ENCODE measurements at regions not wholly inside any gene's neighbourhood (a gene's known extent, or its start where the extent isn't known, plus 50 kb on each side); places are given as distances from the start of the nearest gene placed in this dataset.

DNA sequence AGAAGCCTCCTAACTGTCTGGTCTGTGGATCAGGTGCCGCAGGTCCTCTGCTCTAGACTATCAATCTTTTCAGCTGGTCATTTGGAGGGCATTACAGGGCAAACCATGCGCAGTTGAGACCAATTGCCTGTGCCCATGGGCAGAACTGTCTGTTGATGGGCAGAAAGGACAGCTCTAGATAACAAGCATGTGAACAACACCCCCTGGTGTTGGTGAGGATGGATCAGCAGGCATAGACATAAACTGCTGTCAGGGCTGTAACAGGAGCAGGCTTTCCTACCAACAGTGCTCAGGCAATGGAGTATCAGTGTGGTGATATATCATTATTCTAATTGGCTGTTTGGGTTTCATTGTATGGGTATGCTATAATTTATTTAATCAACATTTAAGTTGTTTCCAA lies 104.7 kb upstream of the KL start:
- peak; percentile 26 to 63 for DNase-seq

DNA sequence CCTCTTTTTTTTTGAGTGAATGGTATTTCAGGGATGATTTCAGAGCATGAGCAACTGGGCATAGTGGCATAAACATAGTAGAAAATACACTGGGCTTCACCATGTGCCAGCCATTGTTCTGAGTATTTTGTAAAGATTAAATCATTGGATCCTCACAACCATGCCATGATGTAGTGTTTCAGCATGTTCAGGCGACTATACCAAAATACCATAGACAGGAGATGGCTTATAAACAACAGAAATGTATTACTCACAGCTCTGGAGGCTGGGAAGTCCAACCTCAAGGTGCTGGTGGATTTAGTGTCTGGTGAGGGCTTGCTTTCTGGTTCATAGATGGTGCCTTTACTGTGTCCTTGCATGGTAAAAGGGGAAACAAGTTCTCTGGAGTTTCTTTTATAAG lies 101.5 kb upstream of the KL start:
- DNase-seq = no peak

DNA sequence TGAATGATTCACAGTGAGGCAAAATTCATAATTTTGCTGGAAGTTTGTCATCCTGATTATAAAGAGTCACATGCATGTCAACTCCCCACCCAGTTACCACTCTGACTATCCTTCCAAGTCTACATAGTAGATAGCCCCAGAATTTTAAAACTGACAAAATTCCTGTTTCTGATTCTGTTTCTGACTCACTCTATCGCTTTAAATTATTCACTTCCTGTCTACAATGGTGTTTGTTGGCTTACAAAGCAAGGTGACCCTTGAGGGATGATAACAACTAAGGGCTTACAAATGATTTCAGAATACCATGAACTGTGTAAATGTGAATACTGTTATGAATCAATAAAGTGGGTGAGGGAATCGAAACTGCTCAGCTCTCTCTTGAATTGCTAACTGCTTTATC lies 98.7 kb upstream of the KL start:
- DNase-seq = no peak

DNA sequence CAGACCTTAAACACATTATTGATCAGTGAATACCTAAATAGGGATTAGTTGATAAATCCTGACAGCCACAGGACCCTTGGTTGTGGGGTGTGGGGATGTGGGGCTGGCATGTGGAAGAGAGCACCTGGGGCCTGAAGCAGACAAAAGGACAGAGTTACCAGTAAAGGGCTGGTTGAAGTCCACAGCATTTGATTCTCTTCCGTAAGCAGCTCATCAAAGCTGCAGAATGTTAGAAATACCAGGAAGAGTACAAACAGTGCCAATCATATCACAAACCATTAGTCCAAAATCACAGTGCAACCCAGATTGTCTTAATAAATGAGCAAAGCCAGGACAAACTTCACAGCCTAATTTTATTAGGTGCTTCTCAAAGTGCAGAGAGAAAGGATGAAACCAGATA lies 92.5 kb upstream of the KL start:
- no peak for DNase-seq

DNA sequence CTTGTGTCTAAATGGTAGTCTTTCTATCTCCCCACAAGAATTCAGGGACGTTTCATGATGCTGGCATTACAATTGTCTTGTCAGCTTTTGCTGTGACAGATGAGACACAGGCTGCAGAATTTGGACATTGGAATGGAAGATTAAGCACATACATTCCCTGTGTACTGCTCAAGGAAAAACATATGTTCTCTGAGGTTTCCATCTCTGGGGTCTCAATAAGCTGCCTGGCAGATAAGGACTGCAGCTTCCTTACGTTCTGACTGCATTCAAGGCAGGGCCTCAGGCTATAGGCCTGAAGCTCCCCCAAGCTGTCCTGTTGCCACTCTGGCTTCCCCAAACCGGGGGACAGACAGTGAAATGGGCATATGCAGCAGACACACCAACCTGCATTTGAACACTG lies 91.3 kb upstream of the KL start:
- DNase-seq = no peak

DNA sequence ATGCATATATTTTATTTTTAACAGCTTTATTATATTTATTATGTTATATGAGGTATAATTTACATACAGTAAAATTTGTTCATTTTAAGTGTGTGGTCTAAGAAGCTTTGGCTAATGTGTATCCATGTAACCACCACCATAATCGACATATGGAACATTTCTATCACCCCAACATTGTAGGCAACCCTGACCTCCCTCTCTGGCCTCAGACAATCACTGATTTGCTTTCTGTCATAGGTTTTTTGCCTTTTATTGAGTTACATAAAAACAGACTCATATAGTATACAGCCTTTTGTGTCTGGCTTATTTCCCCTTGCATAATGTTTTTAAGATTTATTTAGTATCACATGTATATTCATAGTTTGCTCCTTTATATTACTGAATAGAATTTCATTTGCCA lies 90.7 kb upstream of the KL start:
- DNase-seq = no peak

DNA sequence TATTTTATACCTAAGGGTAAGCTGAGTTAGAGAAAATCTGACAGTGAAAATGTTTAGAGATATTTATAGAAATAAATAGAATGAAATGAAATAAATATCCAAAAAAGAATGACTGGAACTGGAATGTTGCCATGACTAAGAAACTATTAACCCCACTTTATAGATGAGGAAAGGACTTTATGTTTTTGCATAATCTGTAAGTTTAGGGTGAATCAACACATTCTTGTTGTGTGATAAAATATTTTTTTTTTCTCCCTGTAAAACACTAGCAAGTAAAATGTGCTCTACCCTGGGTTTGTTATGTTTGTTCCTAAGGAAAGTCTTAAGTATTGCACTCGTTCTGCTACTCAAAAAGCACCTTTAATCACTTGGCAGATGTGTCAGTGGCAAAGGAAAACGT lies 83.8 kb upstream of the KL start:
- DNase-seq = no peak

DNA sequence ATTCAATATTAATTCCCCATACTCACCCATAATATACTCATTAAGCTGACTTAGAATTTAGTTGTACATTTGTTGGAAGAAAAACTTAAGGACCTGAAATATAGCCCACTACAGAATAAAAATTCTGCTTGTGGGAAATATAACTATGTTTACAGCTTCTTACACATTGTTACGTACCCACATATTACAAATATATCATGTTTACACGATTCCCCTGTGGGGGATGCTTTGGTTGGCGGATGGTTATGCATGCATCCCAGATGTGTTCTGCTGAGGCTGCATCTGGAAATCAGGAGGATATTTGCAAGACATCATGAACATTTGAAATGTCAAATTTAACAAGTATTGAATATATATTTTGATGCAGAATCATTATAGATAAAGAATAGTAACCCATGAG lies 79.5 kb upstream of the KL start:
- no peak for DNase-seq

DNA sequence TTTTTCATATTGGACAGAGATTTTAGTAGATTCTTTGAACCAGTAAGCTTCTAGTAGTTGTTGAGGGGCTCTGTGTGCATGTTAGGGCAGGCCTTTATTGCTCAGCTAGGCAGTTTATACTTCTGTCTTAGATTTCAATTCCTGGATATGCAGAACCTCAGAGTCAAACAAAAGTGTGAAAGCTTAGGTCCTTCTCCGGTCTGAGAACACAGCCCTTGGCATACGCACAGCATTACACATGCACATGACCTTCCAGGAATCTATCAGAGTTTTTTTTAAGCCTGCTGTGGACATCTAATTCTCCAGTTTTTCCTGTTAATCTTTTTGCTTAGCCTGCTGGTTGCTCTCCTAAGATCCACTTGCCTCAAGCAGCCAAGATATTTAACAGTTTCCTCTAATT lies 77.9 kb upstream of the KL start:
- no peak for DNase-seq

DNA sequence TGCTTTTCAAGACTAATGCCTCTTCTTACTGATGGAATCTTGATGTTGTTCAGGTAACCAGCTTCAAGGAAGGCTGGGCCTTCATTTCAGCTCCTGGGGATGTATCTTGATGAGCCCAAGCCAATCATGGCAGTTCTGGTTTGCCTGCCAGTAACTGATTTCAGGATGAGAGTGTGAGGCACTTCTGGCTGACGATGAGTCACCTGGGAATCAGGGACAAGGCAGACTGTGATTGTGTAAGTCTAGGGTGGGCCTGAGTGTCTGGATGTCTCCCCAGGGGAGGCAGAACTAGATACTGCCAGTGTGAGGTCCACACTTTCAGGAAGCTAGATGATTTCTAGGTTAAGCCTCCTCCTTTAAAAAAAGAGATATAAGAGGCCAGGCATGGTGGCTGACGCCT lies 77.3 kb upstream of the KL start:
- DNase-seq = no peak

DNA sequence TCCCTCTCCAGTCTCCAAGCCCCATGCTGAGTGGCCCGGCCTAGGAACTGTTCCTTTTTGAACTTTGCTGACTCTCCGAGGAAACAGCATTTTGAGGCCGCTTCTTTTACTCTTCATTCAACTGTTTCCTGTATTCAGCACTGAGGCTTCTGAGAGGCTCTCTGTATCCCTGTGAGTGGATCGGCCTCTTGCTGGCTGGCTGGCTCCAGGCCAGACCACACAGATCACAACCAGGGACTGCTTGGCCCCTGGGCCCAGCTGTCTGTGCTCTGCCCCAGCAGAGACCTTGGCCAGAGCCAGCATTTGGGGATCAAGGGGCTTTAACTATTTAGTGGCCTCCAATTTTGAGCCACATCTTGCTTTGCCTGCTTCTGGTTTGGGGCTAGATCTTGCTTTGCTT lies 75.6 kb upstream of the KL start:
- DNase-seq = no peak

DNA sequence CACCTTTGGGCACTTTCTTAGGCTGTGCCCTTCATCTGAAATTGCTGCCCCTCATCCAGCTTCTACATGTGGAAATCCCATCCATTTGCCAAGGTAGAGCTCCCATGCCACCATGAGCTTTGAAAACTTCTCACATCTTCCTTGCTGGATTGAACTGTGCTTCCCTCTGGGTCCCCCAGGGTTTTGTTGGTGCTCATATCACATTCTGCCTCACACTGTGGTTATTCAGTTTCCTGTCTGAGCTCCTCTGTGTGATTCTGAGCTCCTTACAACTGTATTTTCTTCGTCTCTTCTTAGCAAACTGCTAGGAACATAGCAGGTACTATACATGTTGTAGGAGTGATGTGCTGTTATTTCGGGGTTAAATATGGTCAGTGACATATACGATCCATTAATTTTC lies 74.9 kb upstream of the KL start:
- DNase-seq = no peak

DNA sequence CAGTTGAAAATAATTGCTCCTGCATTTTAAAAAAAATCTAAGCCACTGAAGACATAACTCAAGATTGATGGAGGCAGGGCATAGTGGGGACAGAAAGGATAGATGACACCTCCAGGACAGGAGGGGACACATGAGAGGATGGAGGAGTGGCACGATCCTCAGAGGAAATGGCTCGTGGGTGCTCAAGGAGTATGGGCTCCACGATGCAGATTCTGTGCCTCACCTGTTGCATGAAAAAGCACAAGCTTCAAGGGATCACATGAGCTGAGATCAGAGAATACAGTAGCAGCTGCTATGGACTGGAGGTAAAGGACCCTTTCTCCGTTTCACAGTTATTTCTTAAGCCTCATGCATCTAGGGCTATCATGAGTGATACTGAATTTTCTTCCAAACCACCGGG lies 69.7 kb upstream of the KL start:
- no peak for DNase-seq

DNA sequence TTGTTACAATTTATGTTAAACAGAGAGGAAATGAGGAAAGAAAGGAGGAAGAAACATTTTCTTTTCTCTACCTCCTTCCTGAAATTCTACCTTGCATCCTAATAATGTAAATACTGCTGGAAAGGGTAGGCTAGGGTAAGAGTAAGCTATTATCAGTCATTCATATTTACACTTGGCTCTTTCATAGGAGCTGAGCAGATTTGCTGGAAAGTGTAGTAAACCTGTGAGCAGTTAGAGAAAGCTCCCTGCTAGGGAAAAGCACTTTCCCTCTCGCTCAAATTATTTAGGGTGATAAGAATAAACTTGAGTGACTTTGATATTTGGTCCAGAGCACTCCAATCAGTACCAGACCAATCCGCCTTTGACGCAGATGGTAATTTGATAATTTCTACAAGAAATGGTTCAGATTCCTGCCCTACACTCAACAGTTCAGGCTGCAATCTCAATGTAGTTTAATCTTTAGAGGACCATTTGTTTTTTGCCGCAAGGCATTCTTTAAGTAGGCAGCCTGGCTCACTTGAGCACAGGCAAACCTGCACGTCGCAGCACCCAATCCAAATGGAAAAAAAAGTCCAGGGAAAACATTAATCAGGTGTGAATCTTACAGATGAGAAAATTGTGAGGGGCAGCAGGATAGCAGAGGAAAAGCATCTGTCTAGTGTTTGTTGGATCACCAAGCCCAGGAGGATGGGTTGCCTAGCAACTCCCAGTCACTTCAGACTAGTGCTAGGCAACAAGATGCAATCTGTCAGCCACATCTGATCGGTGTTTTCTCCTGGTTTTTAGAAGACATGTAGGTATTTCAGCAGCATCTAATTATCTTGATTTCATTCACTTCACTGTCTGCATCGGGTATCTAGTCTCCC lies 68.6 kb upstream of the KL start:
- peak; percentile 17 to 20 for DNase-seq

DNA sequence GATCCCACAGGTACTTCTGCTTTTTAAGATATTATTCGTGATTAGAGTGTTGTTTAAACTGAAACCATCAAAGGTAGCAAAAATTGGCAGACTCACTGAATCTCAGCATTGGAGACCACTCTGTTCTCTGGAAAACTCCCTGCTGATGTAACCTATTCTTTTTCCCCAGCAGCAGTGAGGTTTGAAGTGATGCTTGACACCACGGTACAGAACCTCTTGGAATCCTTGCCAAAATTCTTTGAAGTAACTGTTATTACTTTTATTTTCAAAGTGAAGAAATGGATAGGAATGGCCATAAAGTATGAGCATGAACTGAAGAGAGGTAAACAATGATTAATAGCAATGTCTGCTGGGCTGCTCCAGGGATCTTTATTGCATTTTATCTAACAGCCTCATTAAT lies 66.4 kb upstream of the KL start:
- no peak for DNase-seq

DNA sequence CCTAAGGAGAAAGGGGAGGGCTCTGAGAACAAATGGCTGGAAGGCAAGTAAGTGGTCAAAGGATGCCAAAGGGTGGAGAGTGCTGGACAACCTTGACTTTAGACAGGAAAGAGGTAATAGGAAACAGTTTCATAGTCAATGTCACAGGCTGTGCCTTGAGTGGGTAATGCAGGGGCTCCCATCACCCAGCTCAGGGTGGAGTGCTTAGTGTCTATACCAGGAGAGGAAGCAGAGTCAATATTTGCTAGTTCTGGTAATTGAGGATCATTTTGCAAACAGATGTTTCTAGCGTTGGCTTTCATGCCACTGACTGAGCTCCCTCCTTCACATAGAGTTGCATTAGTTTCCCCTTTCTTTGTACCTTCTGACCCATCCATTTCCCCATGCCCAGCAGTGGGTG lies 64.6 kb upstream of the KL start:
- peak; percentile 61 to 81 for DNase-seq

DNA sequence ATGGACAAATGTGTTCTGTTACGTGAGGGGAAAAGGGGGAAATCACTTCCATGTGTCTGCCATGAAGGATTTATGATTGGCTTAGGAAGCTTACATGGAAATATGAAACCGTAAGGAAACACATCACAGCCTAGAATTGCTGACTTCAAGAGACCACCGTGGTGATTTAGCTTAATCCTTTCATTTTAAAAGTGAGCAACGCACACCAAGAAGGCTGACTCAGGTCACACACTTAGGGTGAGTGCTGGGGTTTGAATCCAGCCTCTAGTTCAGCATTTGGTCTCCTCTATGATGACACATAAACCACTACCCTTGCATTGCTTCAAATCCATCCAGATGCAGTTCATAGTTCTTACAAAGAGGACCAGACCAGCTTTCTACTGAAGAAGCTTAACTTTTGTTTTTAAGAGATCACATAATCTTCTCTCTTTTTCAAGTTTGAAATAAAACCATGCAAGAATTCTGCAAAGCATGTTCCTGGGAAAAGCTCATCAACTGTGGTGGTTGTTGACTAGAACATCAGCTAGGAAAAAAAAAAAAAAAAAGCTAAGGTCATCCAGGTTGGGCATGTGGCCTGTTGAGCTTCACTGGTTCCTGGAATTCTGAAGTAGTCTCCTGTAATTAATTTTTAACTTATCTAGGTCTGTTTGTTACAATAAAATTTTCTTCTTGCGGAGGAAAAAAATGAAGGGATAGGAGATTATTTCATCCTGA lies 60.2 kb upstream of the KL start:
- no peak for DNase-seq

DNA sequence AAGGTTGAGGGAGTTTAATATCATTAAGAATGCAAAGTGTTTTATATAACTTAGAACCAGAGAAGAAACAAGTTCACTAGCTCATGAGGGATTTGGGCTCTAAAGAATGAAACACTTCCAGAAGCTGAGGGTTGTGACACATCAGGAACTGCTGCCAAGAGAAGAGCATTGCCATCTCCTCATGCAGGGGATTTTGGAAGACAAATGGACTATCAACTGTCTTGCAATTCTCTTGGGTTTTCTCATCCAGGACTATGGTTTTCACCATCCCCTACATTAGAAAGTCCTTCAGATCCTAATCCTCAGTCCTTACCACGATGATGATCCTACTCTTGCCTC lies 59.7 kb upstream of the KL start:
- no peak for DNase-seq

DNA sequence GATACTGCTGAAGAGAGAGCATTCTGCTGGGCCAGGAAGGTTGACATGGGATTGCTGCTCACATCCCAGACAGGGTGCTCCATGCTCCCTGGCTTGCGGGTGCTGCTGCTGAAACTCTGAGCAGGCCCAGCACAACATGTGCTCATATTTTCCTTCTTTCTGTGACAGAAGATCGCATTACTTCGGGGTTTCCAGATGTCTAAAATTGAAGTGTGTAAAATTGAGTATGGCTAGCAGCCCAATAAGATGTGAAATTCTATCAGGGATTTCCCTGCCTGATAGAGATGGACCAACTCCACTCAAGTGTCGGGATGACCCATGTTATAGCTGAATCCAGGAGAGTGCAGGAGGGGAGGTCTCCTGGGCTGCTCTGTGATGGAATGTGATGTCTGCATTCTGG lies 55.6 kb upstream of the KL start:
- DNase-seq = no peak

DNA sequence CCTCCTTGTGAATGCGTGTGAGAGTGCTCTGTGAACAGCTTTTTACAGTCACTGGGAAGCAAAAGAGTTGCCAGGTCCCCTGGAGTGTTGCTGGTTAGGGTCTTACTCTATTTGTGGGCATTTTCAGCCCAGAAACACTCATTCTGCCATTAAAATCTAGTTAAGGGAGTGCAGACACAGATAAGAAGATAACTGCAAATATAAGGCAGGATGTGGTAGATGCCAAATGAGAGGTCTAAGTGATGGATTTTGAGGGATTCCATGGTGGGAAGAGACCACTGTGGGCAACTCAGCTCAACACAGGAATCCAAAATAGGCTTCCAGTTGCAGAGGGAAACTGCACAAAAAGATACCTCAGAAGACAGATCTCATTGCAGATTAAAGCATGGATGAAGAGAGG lies 54.5 kb upstream of the KL start:
- DNase-seq = no peak

DNA sequence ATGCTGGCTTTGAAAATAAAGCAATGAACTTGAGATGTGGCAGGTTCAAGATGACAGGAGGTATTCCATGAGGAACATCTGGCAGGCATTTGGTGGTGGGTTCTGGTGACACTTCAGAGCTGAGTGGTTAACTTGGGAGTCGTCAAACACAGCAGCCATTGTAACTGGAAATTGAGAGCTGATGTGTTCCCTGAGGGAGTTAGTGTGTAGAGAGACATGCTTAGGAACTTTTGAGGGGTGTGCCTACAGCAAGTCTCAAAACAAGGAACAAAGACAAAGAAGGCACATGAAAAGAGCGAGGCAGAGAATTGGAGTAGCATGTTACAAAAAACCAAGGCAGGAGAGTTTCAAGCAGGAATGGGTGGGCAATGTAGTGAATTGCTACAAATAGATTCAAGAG lies 53.9 kb upstream of the KL start:
- no peak for DNase-seq

DNA sequence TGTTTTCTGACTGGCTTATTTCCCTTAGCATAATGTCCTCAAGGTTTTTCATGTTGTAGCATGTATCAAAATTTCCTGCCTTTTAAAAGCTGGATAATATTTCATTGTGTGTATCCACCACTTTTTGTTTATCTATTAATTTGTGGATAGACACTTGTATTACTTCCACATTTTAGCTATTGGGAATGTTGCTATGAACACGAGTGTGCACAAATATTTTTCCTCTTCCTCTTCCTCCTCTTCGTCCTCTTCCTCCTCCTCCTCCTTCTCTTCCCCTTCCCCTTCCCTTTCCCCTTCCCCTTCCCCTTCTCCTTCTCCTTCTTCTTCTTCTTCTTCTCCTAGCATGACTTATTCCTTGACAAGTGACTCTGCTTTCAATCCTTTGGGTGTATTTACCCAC lies 51.2 kb upstream of the KL start:
- DNase-seq = no peak

Data from NCI-H2081 (cell line).